RPMI8226 (cell line): ENCODE measurements at regions not wholly inside any gene's neighbourhood (a gene's known extent, or its start where the extent isn't known, plus 50 kb on each side); places are given as distances from the start of the nearest gene placed in this dataset.

Source experiments
- DNase-seq: peaks from one replicate; pipeline ENCODE4 v3.0.0-alpha.2; 2015

- DNase-seq, result no peak
Observed at GRCh38 chr1:232271991-232272589, 357.8 kb downstream of the SIPA1L2 start.

GRCh38 chr1:232271299-232271698 is 358.6 kb downstream of the SIPA1L2 start:
- no peak for DNase-seq

- no peak for DNase-seq
Observed at GRCh38 chr1:232269988-232270387, 359.9 kb downstream of the SIPA1L2 start.

GRCh38 chr1:232267837-232268598 is 361.9 kb downstream of the SIPA1L2 start:
- no peak for DNase-seq

- no peak for DNase-seq
Observed at GRCh38 chr1:232267092-232267836, 362.7 kb downstream of the SIPA1L2 start.

- DNase-seq, result no peak
Observed at GRCh38 chr1:232263452-232263851, 366.5 kb downstream of the SIPA1L2 start.

GRCh38 chr1:232262991-232263390 is 366.9 kb downstream of the SIPA1L2 start:
- no peak for DNase-seq

GRCh38 chr1:232260861-232261260 is 369.1 kb downstream of the SIPA1L2 start:
- DNase-seq, result peak; percentile 76

- DNase-seq, result no peak
Observed at GRCh38 chr1:232260045-232260444, 369.9 kb downstream of the SIPA1L2 start.

GRCh38 chr1:232259333-232259732 is 370.6 kb downstream of the SIPA1L2 start:
- no peak for DNase-seq

- DNase-seq, result no peak
Observed at GRCh38 chr1:232252546-232253118, 377.3 kb downstream of the SIPA1L2 start.

GRCh38 chr1:232250838-232251237 is 379.1 kb downstream of the SIPA1L2 start:
- no peak for DNase-seq

- no peak for DNase-seq
Observed at GRCh38 chr1:232249861-232250777, 379.8 kb downstream of the SIPA1L2 start.

- DNase-seq, result no peak
Observed at GRCh38 chr1:232249339-232249738, 380.6 kb downstream of the SIPA1L2 start.

- DNase-seq, result no peak
Observed at GRCh38 chr1:232248276-232248820, 381.6 kb downstream of the SIPA1L2 start.

GRCh38 chr1:232247669-232248068 is 382.3 kb downstream of the SIPA1L2 start:
- DNase-seq, result no peak

- no peak for DNase-seq
Observed at GRCh38 chr1:232244426-232244825, 385.5 kb downstream of the SIPA1L2 start.

GRCh38 chr1:232239998-232240397 is 389.9 kb downstream of the SIPA1L2 start:
- no peak for DNase-seq

GRCh38 chr1:232239522-232239921 is 390.4 kb downstream of the SIPA1L2 start:
- no peak for DNase-seq

- no peak for DNase-seq
Observed at GRCh38 chr1:232238009-232238408, 391.9 kb downstream of the SIPA1L2 start.

- peak; percentile 49 for DNase-seq
Observed at GRCh38 chr1:232227306-232227705, 402.6 kb downstream of the SIPA1L2 start.

- DNase-seq, result peak; percentile 90
Observed at GRCh38 chr1:232226197-232226712, 403.7 kb downstream of the SIPA1L2 start.
